ENCODE measurements at regions not wholly inside any gene's neighbourhood (a gene's known extent, or its start where the extent isn't known, plus 50 kb on each side); places are given as distances from the start of the nearest gene placed in this dataset.

- TF ChIP-seq PRDM15 (CRISPR knock-in tag; IDR thresholded peaks at IDR 0.05) (no peak), TRIM24 (CRISPR knock-in tag; IDR thresholded peaks at IDR 0.05) (no peak), ZNF552 (CRISPR knock-in tag; IDR thresholded peaks at IDR 0.05; ENCODE audit: borderline replicate concordance) (no peak), MIXL1 (CRISPR knock-in tag; IDR thresholded peaks at IDR 0.05) (peak; percentile 69; the same call in 1 of the 2 replicates), PHB2 (IDR thresholded peaks at IDR 0.05; ENCODE audit: partially characterized antibody) (no peak), SKI (IDR thresholded peaks at IDR 0.05; ENCODE audit: partially characterized antibody) (peak; percentile 29), SIX4 (CRISPR knock-in tag; IDR thresholded peaks at IDR 0.05) (no peak), ESRRA (CRISPR knock-in tag; IDR thresholded peaks at IDR 0.05; ENCODE audit: low read depth) (0 out of 2 replicates have a peak, but pooled peaks have one; percentile 40), FOXA1 (IDR thresholded peaks at IDR 0.05) (no peak), FOXA1 (CRISPR knock-in tag; IDR thresholded peaks at IDR 0.05) (peak; percentile 57), BRCA1 (CRISPR knock-in tag; IDR thresholded peaks at IDR 0.05) (no peak), KLF16 (CRISPR knock-in tag; IDR thresholded peaks at IDR 0.05) (no peak), ZNF263 (CRISPR knock-in tag; IDR thresholded peaks at IDR 0.05) (no peak), E2F1 (CRISPR knock-in tag; IDR thresholded peaks at IDR 0.05) (no peak), SNRNP70 (IDR thresholded peaks at IDR 0.05; ENCODE audit: low read depth, low read length) (no peak), MLLT10 (CRISPR knock-in tag; IDR thresholded peaks at IDR 0.05) (no peak)
- TF ChIP-seq, protein P1, sequence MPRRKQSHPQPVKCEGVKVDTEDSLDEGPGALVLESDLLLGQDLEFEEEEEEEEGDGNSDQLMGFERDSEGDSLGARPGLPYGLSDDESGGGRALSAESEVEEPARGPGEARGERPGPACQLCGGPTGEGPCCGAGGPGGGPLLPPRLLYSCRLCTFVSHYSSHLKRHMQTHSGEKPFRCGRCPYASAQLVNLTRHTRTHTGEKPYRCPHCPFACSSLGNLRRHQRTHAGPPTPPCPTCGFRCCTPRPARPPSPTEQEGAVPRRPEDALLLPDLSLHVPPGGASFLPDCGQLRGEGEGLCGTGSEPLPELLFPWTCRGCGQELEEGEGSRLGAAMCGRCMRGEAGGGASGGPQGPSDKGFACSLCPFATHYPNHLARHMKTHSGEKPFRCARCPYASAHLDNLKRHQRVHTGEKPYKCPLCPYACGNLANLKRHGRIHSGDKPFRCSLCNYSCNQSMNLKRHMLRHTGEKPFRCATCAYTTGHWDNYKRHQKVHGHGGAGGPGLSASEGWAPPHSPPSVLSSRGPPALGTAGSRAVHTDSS (CRISPR knock-in tag; conservative IDR thresholded peaks at IDR 0.05) = no peak
- TF ChIP-seq, protein P2, sequence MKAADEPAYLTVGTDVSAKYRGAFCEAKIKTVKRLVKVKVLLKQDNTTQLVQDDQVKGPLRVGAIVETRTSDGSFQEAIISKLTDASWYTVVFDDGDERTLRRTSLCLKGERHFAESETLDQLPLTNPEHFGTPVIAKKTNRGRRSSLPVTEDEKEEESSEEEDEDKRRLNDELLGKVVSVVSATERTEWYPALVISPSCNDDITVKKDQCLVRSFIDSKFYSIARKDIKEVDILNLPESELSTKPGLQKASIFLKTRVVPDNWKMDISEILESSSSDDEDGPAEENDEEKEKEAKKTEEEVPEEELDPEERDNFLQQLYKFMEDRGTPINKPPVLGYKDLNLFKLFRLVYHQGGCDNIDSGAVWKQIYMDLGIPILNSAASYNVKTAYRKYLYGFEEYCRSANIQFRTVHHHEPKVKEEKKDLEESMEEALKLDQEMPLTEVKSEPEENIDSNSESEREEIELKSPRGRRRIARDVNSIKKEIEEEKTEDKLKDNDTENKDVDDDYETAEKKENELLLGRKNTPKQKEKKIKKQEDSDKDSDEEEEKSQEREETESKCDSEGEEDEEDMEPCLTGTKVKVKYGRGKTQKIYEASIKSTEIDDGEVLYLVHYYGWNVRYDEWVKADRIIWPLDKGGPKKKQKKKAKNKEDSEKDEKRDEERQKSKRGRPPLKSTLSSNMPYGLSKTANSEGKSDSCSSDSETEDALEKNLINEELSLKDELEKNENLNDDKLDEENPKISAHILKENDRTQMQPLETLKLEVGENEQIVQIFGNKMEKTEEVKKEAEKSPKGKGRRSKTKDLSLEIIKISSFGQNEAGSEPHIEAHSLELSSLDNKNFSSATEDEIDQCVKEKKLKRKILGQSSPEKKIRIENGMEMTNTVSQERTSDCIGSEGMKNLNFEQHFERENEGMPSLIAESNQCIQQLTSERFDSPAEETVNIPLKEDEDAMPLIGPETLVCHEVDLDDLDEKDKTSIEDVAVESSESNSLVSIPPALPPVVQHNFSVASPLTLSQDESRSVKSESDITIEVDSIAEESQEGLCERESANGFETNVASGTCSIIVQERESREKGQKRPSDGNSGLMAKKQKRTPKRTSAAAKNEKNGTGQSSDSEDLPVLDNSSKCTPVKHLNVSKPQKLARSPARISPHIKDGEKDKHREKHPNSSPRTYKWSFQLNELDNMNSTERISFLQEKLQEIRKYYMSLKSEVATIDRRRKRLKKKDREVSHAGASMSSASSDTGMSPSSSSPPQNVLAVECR (CRISPR knock-in tag; IDR thresholded peaks at IDR 0.05; ENCODE audit: borderline replicate concordance) = no peak
- TF ChIP-seq, protein P3, sequence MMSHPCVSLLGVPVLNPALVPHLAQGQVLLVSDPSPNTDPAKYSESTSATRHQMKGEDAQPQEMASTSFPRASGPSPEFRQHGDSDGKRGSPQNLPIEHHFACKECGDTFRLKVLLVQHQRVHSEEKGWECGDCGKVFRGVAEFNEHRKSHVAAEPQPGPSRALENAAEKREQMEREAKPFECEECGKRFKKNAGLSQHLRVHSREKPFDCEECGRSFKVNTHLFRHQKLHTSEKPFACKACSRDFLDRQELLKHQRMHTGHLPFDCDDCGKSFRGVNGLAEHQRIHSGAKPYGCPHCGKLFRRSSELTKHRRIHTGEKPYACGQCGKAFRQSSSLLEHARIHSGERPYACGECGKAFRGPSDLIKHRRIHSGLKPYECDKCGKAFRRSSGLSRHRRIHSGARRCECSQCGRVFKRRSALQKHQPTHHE (CRISPR knock-in tag; IDR thresholded peaks at IDR 0.05; ENCODE audit: borderline replicate concordance) = no peak
These were observed 247.7 kb downstream of the RAB28 start (continued) for GRCh38 chr4:13236485-13236884.

All from HepG2 (cell line).